ENCODE measurements at regions not wholly inside any gene's neighbourhood (a gene's known extent, or its start where the extent isn't known, plus 50 kb on each side); places are given as distances from the start of the nearest gene placed in this dataset.

- Histone ChIP-seq H3K4me1 (no peaks in the 10 kb centered on the region), H3K9me3 (peaks cover 4 to 5% of the 10 kb centered on the region in 2 donors), H3K4me3 (no peak overlapping the region), H3K27ac (no peak overlapping the region), H3K27me3 (no peaks in the 10 kb centered on the region), H3K36me3 (no peaks in the 10 kb centered on the region)
- no peak for DNase-seq (ENCODE audit: low spot score)
- no peak for TF ChIP-seq CTCF (IDR thresholded peaks at IDR 0.05)
These were observed 83.7 kb upstream of the CDH19 start for GRCh38 chr18:66687635-66688034.

- H3K9me3 ChIP-seq, result peaks cover 2 to 13% of the 10 kb centered on the region in 2 donors
- H3K4me3 ChIP-seq, result peak overlapping the region in 1 of 2 donors; percentile 26
- no peaks in the 10 kb centered on the region for H3K36me3 ChIP-seq
- TF ChIP-seq CTCF (IDR thresholded peaks at IDR 0.05), result no peak
- no peak for DNase-seq (ENCODE audit: low spot score)
- H3K4me1 ChIP-seq, result no peaks in the 10 kb centered on the region
- peak overlapping the region; percentile 21 to 38 for H3K27ac ChIP-seq
- no peaks in the 10 kb centered on the region for H3K27me3 ChIP-seq
These were observed 79.0 kb upstream of the CDH19 start for GRCh38 chr18:66682855-66683322.

- no peak for TF ChIP-seq CTCF (IDR thresholded peaks at IDR 0.05)
- no peaks in the 10 kb centered on the region for H3K4me1 ChIP-seq
These were observed 72.8 kb upstream of the CDH19 start for GRCh38 chr18:66676699-66677098.

GRCh38 chr18:66674286-66674685, 70.4 kb upstream of the CDH19 start:
- Histone ChIP-seq H3K9me3 (peaks cover 0 to 9% of the 10 kb centered on the region in 2 donors), H3K4me1 (no peaks in the 10 kb centered on the region), H3K27ac (no peak overlapping the region), H3K27me3 (no peaks in the 10 kb centered on the region), H3K4me3 (no peak overlapping the region), H3K36me3 (no peaks in the 10 kb centered on the region)
- no peak for DNase-seq (ENCODE audit: low spot score)
- TF ChIP-seq CTCF (IDR thresholded peaks at IDR 0.05), result no peak

More at GRCh38 chr18:66676699-66677098, 72.8 kb upstream of the CDH19 start:
- no peak overlapping the region for H3K4me3 ChIP-seq
- peaks cover 0 to 9% of the 10 kb centered on the region in 2 donors for H3K9me3 ChIP-seq
- DNase-seq (ENCODE audit: low spot score), result no peak
- no peak overlapping the region for H3K27ac ChIP-seq
- no peaks in the 10 kb centered on the region for H3K27me3 ChIP-seq
- H3K36me3 ChIP-seq, result no peaks in the 10 kb centered on the region

GRCh38 chr18:66668706-66669105, 64.8 kb upstream of the CDH19 start:
- Histone ChIP-seq H3K9me3 (no peaks in the 10 kb centered on the region), H3K27ac (no peak overlapping the region), H3K27me3 (no peaks in the 10 kb centered on the region), H3K4me3 (no peak overlapping the region), H3K36me3 (no peaks in the 10 kb centered on the region), H3K4me1 (no peaks in the 10 kb centered on the region)
- no peak for DNase-seq (ENCODE audit: low spot score)
- no peak for TF ChIP-seq CTCF (IDR thresholded peaks at IDR 0.05)

- no peak for DNase-seq (ENCODE audit: low spot score)
- Histone ChIP-seq H3K9me3 (no peaks in the 10 kb centered on the region), H3K27ac (no peak overlapping the region), H3K27me3 (no peaks in the 10 kb centered on the region), H3K36me3 (no peaks in the 10 kb centered on the region), H3K4me3 (no peak overlapping the region), H3K4me1 (no peaks in the 10 kb centered on the region)
- TF ChIP-seq CTCF (IDR thresholded peaks at IDR 0.05), result no peak
These were observed 58.7 kb upstream of the CDH19 start for GRCh38 chr18:66662632-66663031.

All from right atrium auricular region (tissue), 2 donors.